ENCODE measurements at regions not wholly inside any gene's neighbourhood (a gene's known extent, or its start where the extent isn't known, plus 50 kb on each side); places are given as distances from the start of the nearest gene placed in this dataset.
"Not testable (repeated sequence)": the region's sequence is repeated elsewhere in the genome, so short reads cannot be mapped to it uniquely, and the experiment has no call there.

DNA sequence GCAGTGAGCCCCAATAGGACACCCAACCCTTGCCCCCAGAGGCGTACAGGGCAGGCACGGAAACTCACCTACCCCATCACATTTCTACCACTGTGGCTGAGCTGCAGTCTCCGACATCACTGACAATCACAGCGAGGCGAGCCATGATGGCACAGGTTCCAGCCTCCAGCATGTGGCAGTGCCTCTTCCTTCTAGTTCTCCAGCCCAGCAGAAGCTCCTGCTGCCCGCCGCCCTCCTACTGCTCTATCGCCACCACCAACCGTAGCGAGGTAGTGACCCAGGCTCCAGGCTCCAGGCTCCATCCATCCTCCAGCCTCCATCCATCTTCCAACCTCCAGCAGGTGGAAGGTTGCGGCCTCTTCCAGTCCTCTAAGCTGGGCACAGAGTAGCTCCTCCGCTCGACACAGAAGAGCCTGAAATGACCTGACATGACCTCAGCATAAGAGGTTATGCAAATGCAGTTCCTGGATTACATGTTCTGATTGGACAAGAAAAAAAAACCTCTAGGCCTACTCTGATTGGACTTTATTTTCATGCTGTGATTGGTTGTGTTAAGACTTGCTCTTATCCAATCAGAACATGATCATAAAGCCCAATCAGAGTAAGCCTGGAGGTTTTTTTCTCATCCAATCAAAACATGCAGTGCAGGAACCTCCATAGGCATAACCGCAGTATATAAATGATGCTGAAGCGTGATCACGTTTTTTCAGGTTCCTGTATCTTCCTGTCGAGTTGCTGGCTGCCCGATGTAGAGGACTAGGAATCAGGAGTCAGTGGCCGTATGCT lies 438.9 kb upstream of the ZNF337 start:
- Histone ChIP-seq H3K27me3 (ENCODE audit: low read depth) (no peaks in the 10 kb centered on the region), H3K4me1 (no peaks in the 10 kb centered on the region), H3K4me3 (no peak overlapping the region), H3K9me3 (no peaks in the 10 kb centered on the region), H3K36me3 (replicated peaks) (no peaks in the 10 kb centered on the region)
- in situ Hi-C loops (cut with MboI; ENCODE audit: low sequenced_read_pairs), result no loop called here
- no peak for DNase-seq (ENCODE audit: low spot score in 2 of 2)

DNA sequence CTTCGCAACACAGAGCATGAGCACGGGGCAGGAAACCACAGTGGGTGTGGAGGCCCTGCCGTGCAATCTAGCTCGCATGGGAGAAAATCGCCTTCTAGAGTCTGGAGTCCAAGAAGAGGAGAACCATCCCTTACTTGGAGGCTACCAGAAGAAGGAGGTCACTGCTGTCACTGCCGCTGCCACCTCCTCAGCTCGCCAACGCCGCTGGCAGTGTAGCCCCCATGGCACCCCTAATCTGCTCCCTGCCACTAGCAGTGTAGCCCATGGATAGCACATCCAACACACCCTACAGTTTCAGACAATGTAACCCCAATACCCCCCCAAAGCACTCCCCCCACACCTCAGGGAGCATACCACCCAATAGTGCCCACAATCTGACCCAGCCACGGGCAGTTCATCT lies 438.0 kb upstream of the ZNF337 start:
- Histone ChIP-seq H3K4me3 (no peak overlapping the region), H3K4me1 (no peaks in the 10 kb centered on the region), H3K36me3 (replicated peaks) (no peaks in the 10 kb centered on the region), H3K27me3 (ENCODE audit: low read depth) (no peaks in the 10 kb centered on the region), H3K9me3 (no peaks in the 10 kb centered on the region)
- in situ Hi-C loops (cut with MboI; ENCODE audit: low sequenced_read_pairs), result no loop called here
- no peak for DNase-seq (ENCODE audit: low spot score in 2 of 2)

- H3K9me3 ChIP-seq; H3K4me3 ChIP-seq; H3K36me3 ChIP-seq (replicated peaks); H3K4me1 ChIP-seq; in situ Hi-C loops (cut with MboI; ENCODE audit: low sequenced_read_pairs); DNase-seq (ENCODE audit: low spot score in 2 of 2); H3K27me3 ChIP-seq (ENCODE audit: low read depth): not testable (repeated sequence)
Measured at GRCh38 chr20:26133794-26134193, 437.1 kb upstream of the ZNF337 start.

DNA sequence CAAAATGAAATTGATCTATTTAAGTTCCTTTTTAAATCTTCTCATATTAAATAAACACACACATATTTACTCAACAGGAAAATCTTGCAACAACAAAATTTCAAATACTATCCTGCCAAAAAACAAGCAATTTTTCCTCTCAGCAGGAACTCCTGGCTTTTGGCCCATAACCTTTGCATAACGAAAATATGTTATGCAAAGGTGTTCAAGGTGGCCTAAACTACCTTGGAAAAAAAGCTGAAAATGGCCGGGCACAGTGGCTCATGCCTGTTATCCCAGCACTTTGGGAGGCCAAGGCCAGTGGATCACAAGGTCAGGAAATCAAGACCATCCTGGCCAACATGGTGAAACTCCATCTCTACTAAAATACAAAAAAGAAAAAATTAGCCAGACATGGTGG lies 424.3 kb upstream of the ZNF337 start:
- H3K36me3 ChIP-seq (replicated peaks); DNase-seq (ENCODE audit: low spot score in 2 of 2); H3K27me3 ChIP-seq (ENCODE audit: low read depth); H3K9me3 ChIP-seq; in situ Hi-C loops (cut with MboI; ENCODE audit: low sequenced_read_pairs); H3K4me1 ChIP-seq; H3K4me3 ChIP-seq: not testable (repeated sequence)

DNA sequence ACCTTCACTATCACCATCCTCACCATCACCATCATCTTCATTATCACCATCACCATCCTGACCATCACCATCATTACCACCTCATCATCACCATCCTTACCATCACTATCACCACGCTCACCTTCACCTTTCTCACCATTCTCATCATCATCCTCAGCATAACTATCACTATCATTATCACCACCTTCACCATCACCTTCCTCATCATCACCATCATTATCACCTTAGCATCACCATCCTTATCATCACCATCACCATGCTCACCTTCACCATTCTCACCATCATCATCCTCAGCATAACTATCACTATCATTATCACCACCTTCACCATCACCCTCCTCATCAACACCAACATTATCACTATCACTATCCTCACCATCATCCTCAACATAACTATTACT lies 397.8 kb upstream of the ZNF337 start:
- H3K4me3 ChIP-seq; H3K4me1 ChIP-seq; H3K36me3 ChIP-seq (replicated peaks); H3K9me3 ChIP-seq; DNase-seq (ENCODE audit: low spot score in 2 of 2); H3K27me3 ChIP-seq (ENCODE audit: low read depth); in situ Hi-C loops (cut with MboI; ENCODE audit: low sequenced_read_pairs): not testable (repeated sequence)

DNA sequence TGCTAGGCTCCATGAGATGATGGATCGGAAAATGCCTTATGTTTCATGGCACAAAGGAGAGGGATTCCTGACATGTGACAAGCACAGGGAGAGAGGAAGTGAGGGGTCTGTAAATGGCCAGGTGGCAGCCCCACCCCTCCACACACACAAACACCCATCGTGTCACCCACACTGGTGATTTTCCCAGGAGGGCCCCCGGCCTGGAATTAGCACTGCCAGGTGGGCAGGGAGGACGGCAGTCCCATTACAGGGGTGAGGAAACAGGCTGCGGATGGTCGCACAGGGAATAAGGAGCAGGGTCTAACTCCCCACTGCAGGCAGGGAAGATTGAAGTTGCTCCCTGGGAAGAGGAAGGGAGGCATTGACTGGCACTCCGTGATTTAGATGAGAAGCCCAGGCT lies 395.3 kb upstream of the ZNF337 start:
- DNase-seq (ENCODE audit: low spot score in 2 of 2); H3K4me3 ChIP-seq; H3K36me3 ChIP-seq (replicated peaks); in situ Hi-C loops (cut with MboI; ENCODE audit: low sequenced_read_pairs); H3K27me3 ChIP-seq (ENCODE audit: low read depth); H3K9me3 ChIP-seq; H3K4me1 ChIP-seq: not testable (repeated sequence)

DNA sequence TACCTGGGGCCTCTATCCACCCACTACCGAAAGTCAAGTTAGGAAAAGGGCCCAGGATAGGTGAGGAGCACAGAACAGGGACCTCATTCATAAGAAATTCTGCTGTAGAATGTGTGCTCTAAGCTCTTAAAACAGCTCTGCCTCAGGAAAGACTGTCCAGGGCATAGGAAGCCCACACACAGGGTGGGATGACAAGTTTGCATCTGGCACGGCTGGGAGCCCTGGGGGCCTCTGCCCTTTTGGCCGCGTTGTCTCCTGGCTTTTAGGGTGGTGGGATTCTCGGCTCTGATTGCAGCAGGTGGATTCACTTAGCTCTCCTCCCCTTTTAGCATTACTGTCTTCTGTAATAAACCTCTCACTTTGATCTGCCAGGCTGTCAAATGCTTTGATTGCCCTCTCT lies 389.5 kb upstream of the ZNF337 start:
- H3K27me3 ChIP-seq (ENCODE audit: low read depth); in situ Hi-C loops (cut with MboI; ENCODE audit: low sequenced_read_pairs); H3K36me3 ChIP-seq (replicated peaks); DNase-seq (ENCODE audit: low spot score in 2 of 2); H3K4me1 ChIP-seq; H3K4me3 ChIP-seq; H3K9me3 ChIP-seq: not testable (repeated sequence)

DNA sequence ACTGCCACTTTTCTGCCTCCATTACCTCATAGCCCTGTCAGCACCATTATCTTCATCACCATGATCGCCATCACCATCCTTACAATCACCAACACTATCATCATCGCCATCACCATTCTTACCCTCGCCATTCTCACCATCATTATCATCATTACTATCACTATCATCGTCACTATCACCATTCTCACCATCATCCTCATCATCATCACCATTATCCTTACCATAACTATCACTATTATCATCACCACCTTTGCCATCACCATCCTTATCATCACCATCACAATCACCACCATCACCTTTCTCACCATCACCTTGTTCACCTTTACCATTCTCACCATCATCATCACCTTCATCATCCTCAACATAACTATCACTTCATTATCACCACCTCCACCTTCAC lies 377.3 kb upstream of the ZNF337 start:
- DNase-seq (ENCODE audit: low spot score in 2 of 2); H3K4me1 ChIP-seq; H3K27me3 ChIP-seq (ENCODE audit: low read depth); in situ Hi-C loops (cut with MboI; ENCODE audit: low sequenced_read_pairs); H3K4me3 ChIP-seq; H3K9me3 ChIP-seq; H3K36me3 ChIP-seq (replicated peaks): not testable (repeated sequence)

- in situ Hi-C loops (cut with MboI; ENCODE audit: low sequenced_read_pairs); H3K36me3 ChIP-seq (replicated peaks); H3K9me3 ChIP-seq; H3K4me3 ChIP-seq; DNase-seq (ENCODE audit: low spot score in 2 of 2); H3K27me3 ChIP-seq (ENCODE audit: low read depth); H3K4me1 ChIP-seq: not testable (repeated sequence)
Measured at GRCh38 chr20:26059324-26059723, 362.7 kb upstream of the ZNF337 start.

DNA sequence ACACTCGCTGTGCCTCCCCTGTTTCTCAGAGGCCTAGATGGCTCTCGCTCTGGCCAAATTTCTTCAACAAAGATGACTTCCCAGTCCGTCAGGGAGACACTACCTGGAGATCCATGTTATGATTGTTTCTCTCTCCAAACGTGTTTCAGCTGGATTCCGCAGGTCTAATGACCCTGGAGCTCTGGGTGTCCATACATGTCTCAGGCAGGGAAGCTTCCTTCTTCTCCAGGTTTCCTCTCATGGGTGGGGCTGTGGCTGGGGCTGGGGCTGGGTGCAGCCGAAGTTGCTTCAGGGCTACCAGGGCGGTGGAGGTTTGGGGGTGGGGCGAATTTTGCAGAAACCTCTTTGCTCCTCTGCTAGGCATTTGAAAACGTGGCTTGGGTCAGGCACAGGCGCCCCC lies 361.8 kb upstream of the ZNF337 start:
- H3K9me3 ChIP-seq; H3K36me3 ChIP-seq (replicated peaks); H3K27me3 ChIP-seq (ENCODE audit: low read depth); in situ Hi-C loops (cut with MboI; ENCODE audit: low sequenced_read_pairs); H3K4me1 ChIP-seq; DNase-seq (ENCODE audit: low spot score in 2 of 2); H3K4me3 ChIP-seq: not testable (repeated sequence)

- in situ Hi-C loops (cut with MboI; ENCODE audit: low sequenced_read_pairs); H3K27me3 ChIP-seq (ENCODE audit: low read depth); H3K36me3 ChIP-seq (replicated peaks); DNase-seq (ENCODE audit: low spot score in 2 of 2); H3K4me1 ChIP-seq; H3K9me3 ChIP-seq; H3K4me3 ChIP-seq: not testable (repeated sequence)
Measured at GRCh38 chr20:26057135-26057752, 360.6 kb upstream of the ZNF337 start.

- H3K36me3 ChIP-seq (replicated peaks); H3K27me3 ChIP-seq (ENCODE audit: low read depth); H3K4me1 ChIP-seq; in situ Hi-C loops (cut with MboI; ENCODE audit: low sequenced_read_pairs); DNase-seq (ENCODE audit: low spot score in 2 of 2); H3K9me3 ChIP-seq; H3K4me3 ChIP-seq: not testable (repeated sequence)
Measured at GRCh38 chr20:26025792-26026191, 329.1 kb upstream of the ZNF337 start.

- H3K36me3 ChIP-seq (replicated peaks); H3K27me3 ChIP-seq (ENCODE audit: low read depth); H3K9me3 ChIP-seq; H3K4me1 ChIP-seq; in situ Hi-C loops (cut with MboI; ENCODE audit: low sequenced_read_pairs); DNase-seq (ENCODE audit: low spot score in 2 of 2): not testable (repeated sequence)
- H3K4me3 ChIP-seq, result peak overlapping the region; percentile 66
Measured at GRCh38 chr20:26010942-26011276, 314.3 kb upstream of the ZNF337 start.

DNA sequence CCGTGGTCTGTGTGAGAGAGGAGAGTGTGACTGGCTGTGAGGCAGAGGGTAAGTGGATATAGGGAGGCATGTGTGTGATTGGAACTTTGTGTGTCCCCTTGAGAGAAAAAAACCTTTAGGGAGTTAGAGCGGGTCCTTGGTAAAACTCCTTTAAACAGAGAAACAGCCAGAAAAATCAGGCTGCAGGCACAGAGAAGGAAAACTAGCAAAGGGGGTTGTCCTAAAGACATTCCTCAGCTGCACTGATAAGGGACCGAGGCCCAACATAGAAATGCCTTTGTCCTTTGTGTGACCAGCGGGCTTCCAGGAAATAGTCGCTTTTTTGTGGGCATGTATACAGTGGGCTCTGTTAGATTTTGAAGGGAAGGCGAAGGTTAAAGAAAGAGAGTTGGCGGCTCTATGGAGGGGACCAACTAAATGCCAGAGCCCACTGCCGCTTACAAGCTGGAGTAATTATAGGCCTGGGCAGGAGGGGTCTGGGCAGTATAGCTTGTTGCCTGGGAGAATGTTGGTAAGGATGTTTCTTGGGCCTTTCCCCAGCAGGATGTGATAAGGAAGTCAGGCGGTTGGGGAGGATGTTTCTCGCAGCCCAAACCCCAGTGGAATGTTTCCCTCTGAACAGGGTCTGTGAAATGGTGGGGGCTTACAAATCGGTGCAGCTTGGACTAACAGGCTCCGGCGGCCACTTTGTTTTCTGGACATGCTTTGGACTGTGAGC lies 313.7 kb upstream of the ZNF337 start:
- H3K4me3 ChIP-seq, result peak overlapping the region; percentile 66

More for the DNA sequence above, 313.7 kb upstream of the ZNF337 start:
- DNase-seq (ENCODE audit: low spot score in 2 of 2), result peak; percentile 14 to 29
- H3K36me3 ChIP-seq (replicated peaks); H3K9me3 ChIP-seq; H3K27me3 ChIP-seq (ENCODE audit: low read depth); in situ Hi-C loops (cut with MboI; ENCODE audit: low sequenced_read_pairs); H3K4me1 ChIP-seq: not testable (repeated sequence)

Data from HAP-1 (cell line).